Stimulated activated effector memory CD8-positive, alpha-beta T cell treated with anti-CD3 and anti-CD28 coated beads, Interleukin-12 subunit alpha, Interleukin-12 subunit beta, amount 100 ng/mL, for 72 hours (primary cell): ENCODE measurements at regions not wholly inside any gene's neighbourhood (a gene's known extent, or its start where the extent isn't known, plus 50 kb on each side); places are given as distances from the start of the nearest gene placed in this dataset.
"Not testable (repeated sequence)": the region's sequence is repeated elsewhere in the genome, so short reads cannot be mapped to it uniquely, and the experiment has no call there.

Experiments used
- ATAC-seq: fragments of 150-1000 bp; cut with Tn5 transposase; 2 replicates; pipeline ENCODE4 v1.10.0; 2021
- DNase-seq, 2 donors: peaks; one replicate each; pipeline ENCODE4 v3.0.0; 2021 to 2022; ENCODE audit warnings: low spot score in 2 of 2
- H3K27ac Mint-ChIP-seq: one replicate; pipeline ENCODE4 v1.8.0; 2022; ENCODE audit warnings: mild to moderate bottlenecking, mixed read lengths
- H3K36me3 Mint-ChIP-seq: one replicate; pipeline ENCODE4 v1.8.0; 2022; ENCODE audit warnings: mild to moderate bottlenecking, mixed read lengths
- H3K4me1 Mint-ChIP-seq: one replicate; pipeline ENCODE4 v1.8.0; 2022; ENCODE audit warnings: mixed read lengths
- H3K4me3 Mint-ChIP-seq: one replicate; pipeline ENCODE4 v1.8.0; 2022; ENCODE audit warnings: mild to moderate bottlenecking, mixed read lengths
- H3K9me3 Mint-ChIP-seq: one replicate; pipeline ENCODE4 v1.8.0; 2022; ENCODE audit warnings: mixed read lengths

DNA sequence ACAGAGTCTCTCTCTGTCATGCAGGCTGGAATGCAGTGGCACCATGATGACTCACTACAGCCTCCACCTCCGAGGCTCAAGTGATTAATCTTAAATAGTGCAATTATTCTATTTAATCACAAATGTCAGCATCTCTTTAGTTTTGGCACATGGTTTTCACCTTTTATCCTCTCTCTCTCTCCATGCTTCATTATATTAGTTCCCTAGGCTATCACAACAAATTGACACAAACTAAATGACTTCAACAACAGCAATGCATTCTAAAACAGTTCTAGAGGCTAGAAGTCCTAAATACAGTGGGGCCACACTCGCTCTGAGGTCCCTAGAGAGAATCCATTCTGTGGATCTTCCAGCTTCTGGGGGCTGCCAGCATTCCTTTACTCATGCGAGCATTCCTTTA, 178.2 kb upstream of the ZNG1F start:
- not testable (repeated sequence) for H3K9me3 Mint-ChIP-seq, H3K27ac Mint-ChIP-seq, H3K4me3 Mint-ChIP-seq, ATAC-seq, H3K36me3 Mint-ChIP-seq, H3K4me1 Mint-ChIP-seq, DNase-seq

- peaks cover 10% of the 10 kb centered on the region for H3K36me3 Mint-ChIP-seq
- H3K27ac Mint-ChIP-seq, H3K4me1 Mint-ChIP-seq, DNase-seq, H3K9me3 Mint-ChIP-seq, ATAC-seq, H3K4me3 Mint-ChIP-seq: not testable (repeated sequence)
Observed at GRCh38 chr9:41361790-41362189, 172.7 kb upstream of the ZNG1F start.

- not testable (repeated sequence) for H3K9me3 Mint-ChIP-seq, H3K4me1 Mint-ChIP-seq
- DNase-seq (peak in 1 of 2 donors; percentile 77), ATAC-seq (peak; percentile 65)
- Mint-ChIP-seq H3K36me3 (peaks cover 10% of the 10 kb centered on the region), H3K4me3 (peak overlapping the region; percentile 83), H3K27ac (peak overlapping the region; percentile 88)
Observed at GRCh38 chr9:41359116-41359515, 170.0 kb upstream of the ZNG1F start.

GRCh38 chr9:41358682-41359081, 169.6 kb upstream of the ZNG1F start:
- peak overlapping the region; percentile 83 for H3K4me3 Mint-ChIP-seq

DNA sequence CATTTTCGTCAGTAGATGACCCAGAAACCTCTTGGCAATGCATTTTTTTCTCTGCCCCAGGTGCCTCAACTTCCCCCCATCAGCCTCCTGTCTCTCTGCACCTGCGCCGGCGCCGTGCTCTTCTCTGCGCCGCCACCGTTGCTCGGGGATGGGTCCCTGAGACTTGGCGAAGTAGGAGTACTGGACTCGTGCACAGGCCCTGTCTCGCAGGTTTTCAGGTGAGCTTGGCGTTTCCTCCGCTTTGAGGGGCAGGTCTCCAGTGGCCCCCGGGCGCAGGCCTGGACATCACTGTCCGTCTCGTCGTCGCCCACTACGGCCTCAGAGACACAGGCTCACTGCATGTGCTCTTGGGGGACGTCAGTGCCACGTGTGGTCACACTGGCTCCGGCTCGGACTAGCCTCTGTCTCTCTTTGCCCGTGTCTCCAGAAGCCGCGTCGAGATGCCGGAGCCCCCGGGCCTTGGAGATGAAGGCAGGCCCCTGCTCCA, 168.8 kb upstream of the ZNG1F start:
- H3K9me3 Mint-ChIP-seq: not testable (repeated sequence)

More at GRCh38 chr9:41358682-41359081, 169.6 kb upstream of the ZNG1F start:
- not testable (repeated sequence) for H3K4me1 Mint-ChIP-seq, H3K9me3 Mint-ChIP-seq, ATAC-seq
- peak; percentile 72 to 94 for DNase-seq
- peak overlapping the region; percentile 88 for H3K27ac Mint-ChIP-seq
- peaks cover 10% of the 10 kb centered on the region for H3K36me3 Mint-ChIP-seq

GRCh38 chr9:41357350-41357748, 168.2 kb upstream of the ZNG1F start:
- peak overlapping the region; percentile 43 for H3K27ac Mint-ChIP-seq
- not testable (repeated sequence) for DNase-seq, ATAC-seq, H3K4me1 Mint-ChIP-seq, H3K9me3 Mint-ChIP-seq
- H3K4me3 Mint-ChIP-seq: peak overlapping the region; percentile 83
- H3K36me3 Mint-ChIP-seq: peaks cover 10% of the 10 kb centered on the region

More for the DNA sequence above, 168.8 kb upstream of the ZNG1F start:
- H3K36me3 Mint-ChIP-seq: peaks cover 10% of the 10 kb centered on the region
- ATAC-seq, H3K4me1 Mint-ChIP-seq: not testable (repeated sequence)
- peak overlapping the region; percentile 83 for H3K4me3 Mint-ChIP-seq
- peak overlapping the region; percentile 43 for H3K27ac Mint-ChIP-seq
- DNase-seq: peak in 1 of 2 donors; percentile 51

GRCh38 chr9:41356588-41357349, 167.7 kb upstream of the ZNG1F start:
- peak; percentile 72 for ATAC-seq

DNA sequence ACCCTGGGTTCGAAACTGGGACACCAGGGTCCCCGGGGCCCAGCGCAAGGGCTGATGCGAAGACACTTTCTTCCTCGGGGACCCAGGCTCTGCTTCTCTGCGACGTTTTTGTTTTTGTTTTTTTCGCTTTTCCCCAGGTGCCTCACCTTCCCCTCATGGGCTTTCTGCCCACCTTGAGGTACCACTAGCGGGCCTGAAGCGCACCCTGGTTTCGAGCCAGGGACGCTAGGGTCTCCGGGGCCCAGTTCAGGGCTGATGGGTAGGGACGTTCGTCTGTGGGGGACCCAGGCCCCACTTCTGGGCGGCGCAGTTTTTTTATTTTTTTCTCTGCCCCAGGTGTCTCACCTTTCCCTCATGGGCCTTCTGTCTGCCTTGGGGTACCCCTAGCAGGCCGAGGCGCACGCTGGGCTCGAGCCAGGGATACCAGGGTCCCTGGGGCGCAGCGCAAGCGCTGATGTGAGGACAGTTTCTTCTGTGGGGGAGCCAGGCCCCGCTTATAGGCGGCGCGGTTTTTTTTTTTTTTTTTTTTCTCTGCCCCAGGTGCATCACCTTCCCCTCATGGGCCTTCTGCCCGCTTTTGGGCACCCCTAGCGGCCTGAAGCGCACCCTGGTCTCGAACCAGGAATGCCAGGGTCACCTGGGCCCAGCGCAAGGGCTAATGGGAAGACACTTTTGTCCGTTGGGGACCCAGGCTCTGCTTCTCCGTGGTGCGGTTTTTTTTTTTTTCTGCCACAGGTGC, 166.8 kb upstream of the ZNG1F start:
- not testable (repeated sequence) for H3K9me3 Mint-ChIP-seq, H3K4me3 Mint-ChIP-seq, H3K27ac Mint-ChIP-seq, H3K4me1 Mint-ChIP-seq, ATAC-seq, DNase-seq
- peaks cover 10% of the 10 kb centered on the region for H3K36me3 Mint-ChIP-seq

More at GRCh38 chr9:41356588-41357349, 167.7 kb upstream of the ZNG1F start:
- peaks cover 10% of the 10 kb centered on the region for H3K36me3 Mint-ChIP-seq
- not testable (repeated sequence) for H3K4me1 Mint-ChIP-seq, H3K9me3 Mint-ChIP-seq, H3K27ac Mint-ChIP-seq
- H3K4me3 Mint-ChIP-seq: peak overlapping the region; percentile 83
- DNase-seq: peak; percentile 47 to 87

DNA sequence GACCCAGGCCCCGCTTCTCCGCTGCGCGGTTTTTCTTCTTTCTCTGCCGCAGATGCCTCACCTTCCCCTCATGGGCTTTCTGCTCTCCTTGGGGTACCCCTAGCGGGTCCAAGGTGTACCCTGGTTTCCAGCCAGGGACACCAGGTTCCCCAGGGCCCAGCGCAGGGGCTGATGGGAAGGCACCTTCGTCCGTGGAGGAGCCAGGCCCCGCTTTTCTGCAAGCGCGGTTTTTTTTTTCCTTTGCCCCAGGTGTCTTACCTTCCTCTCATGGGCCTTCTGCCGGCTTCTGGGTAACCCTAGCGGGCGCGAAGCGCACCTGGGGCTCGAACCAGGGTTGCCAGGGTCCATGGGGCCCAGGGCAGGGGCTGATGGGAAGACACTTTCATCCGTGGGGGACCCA, 165.9 kb upstream of the ZNG1F start:
- DNase-seq: peak in 1 of 2 donors; percentile 76
- H3K27ac Mint-ChIP-seq: peak overlapping the region; percentile 56
- H3K4me1 Mint-ChIP-seq, H3K9me3 Mint-ChIP-seq, ATAC-seq: not testable (repeated sequence)
- H3K4me3 Mint-ChIP-seq: peak overlapping the region; percentile 63
- peaks cover 10% of the 10 kb centered on the region for H3K36me3 Mint-ChIP-seq

DNA sequence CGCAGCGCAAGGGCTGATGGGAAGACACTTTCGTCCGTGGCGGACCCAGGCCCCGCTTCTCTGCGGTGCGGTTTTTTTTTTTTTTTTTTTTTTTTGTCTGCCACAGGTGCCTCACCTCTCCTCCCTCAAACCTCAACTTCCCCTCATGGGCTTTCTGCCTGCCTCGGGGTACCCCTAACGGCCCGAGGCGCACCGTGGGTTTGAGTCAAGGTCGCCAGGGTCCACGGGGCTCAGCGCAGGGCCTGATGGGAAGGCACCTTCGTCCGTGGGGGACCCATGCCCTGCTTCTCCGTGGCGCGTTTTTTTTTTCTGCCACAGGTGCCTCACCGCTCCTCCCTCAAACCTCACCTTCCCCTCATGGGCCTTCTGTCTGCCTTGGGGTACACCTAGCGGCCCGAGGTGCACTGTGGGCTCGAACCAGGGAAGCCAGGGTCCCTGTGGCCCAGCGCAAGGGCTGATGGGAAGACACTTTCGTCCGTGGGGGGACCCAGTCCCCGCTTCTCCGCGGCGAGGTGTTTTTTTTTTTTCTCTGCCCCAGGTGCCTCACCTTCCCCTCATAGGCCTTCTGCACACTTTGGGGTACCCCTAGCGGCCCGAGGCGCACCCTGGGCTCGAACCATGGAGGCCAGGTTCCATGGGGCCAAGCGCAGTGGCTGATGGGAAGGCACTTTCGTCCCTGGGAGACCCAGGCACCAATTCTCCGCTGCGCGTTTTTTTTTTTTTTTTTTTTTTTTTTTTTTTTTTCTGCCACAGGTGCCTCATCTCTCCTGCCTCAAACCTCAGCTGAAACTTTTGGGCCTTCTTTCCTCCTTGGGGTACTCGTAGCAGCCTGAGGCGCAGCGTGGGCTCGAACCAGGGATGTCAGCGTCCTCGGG, 165.2 kb upstream of the ZNG1F start:
- not testable (repeated sequence) for H3K4me1 Mint-ChIP-seq, H3K9me3 Mint-ChIP-seq, H3K36me3 Mint-ChIP-seq, ATAC-seq, DNase-seq
- Mint-ChIP-seq H3K27ac (peak overlapping the region; percentile 56), H3K4me3 (peak overlapping the region; percentile 63)

DNA sequence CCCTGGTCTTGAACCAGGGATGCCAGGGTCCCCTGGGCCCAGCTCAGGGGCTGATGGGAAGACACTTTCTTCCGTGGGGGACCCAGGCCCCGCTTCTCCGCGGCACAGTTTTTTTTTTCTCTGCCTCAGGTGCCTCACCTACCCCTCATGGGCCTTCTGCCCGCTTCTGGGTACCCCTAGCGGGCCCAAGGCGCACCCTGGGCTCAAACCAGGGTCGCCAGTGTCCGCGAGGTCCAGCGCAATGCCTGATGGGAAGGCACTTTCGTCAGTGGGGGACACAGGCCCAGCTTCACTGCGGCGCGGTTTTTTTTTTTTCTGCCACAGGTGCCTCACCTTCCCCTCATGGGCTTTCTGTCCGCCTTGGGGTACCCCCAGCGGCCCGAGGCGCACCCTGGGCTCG, 163.9 kb upstream of the ZNG1F start:
- not testable (repeated sequence) for H3K36me3 Mint-ChIP-seq, ATAC-seq, H3K4me1 Mint-ChIP-seq, DNase-seq, H3K27ac Mint-ChIP-seq, H3K9me3 Mint-ChIP-seq, H3K4me3 Mint-ChIP-seq

GRCh38 chr9:41352390-41352789, 163.3 kb upstream of the ZNG1F start:
- not testable (repeated sequence) for H3K36me3 Mint-ChIP-seq, H3K4me3 Mint-ChIP-seq, H3K27ac Mint-ChIP-seq, H3K4me1 Mint-ChIP-seq, H3K9me3 Mint-ChIP-seq, ATAC-seq, DNase-seq

GRCh38 chr9:41347893-41348292, 158.8 kb upstream of the ZNG1F start:
- not testable (repeated sequence) for ATAC-seq, H3K9me3 Mint-ChIP-seq, H3K4me3 Mint-ChIP-seq, H3K4me1 Mint-ChIP-seq, H3K27ac Mint-ChIP-seq, DNase-seq, H3K36me3 Mint-ChIP-seq

- H3K4me1 Mint-ChIP-seq, H3K4me3 Mint-ChIP-seq, ATAC-seq, H3K36me3 Mint-ChIP-seq, H3K27ac Mint-ChIP-seq, H3K9me3 Mint-ChIP-seq, DNase-seq: not testable (repeated sequence)
Observed at GRCh38 chr9:41332562-41332961, 143.4 kb upstream of the ZNG1F start.

DNA sequence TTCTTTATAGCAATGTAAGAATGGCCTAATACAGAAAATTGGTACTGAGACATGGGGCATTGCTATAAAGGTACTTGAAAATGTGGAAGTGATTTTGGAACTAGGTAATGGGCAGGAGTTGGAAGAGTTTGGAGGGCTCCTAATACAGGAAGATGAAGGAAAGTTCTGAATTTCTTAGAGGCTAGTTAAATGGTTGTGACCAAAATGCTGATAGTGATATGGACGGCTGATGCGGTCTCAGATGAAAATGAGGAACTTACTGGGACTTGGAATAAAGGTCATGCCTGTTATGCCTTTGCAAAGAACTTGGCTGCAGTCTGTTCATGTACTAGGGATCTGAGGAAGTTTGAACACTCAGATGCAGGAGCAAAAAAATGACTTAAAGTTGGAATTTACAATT, 132.2 kb upstream of the ZNG1F start:
- not testable (repeated sequence) for ATAC-seq, H3K27ac Mint-ChIP-seq, H3K4me1 Mint-ChIP-seq, H3K4me3 Mint-ChIP-seq, H3K36me3 Mint-ChIP-seq, H3K9me3 Mint-ChIP-seq, DNase-seq
